Nephron progenitor cell (in vitro differentiated cells): ENCODE measurements at regions not wholly inside any gene's neighbourhood (a gene's known extent, or its start where the extent isn't known, plus 50 kb on each side); places are given as distances from the start of the nearest gene placed in this dataset.

Source experiments
- DNase-seq: peaks from one replicate; pipeline ENCODE4 v3.0.0; 2021
- H3K27ac Mint-ChIP-seq: 2 replicates; pipeline ENCODE4 v1.8.0; 2021; ENCODE audit warnings: mild to moderate bottlenecking, moderate library complexity, mixed read lengths
- H3K27me3 Mint-ChIP-seq: 2 replicates; pipeline ENCODE4 v1.8.0; 2021; ENCODE audit warnings: mild to moderate bottlenecking, low read depth, mixed read lengths; ENCODE audit not compliant: poor library complexity
- H3K36me3 Mint-ChIP-seq: 2 replicates; pipeline ENCODE4 v1.8.0; 2021; ENCODE audit warnings: low read depth, mixed read lengths
- H3K4me1 Mint-ChIP-seq: 2 replicates; pipeline ENCODE4 v1.8.0; 2021; ENCODE audit warnings: mixed read lengths
- H3K4me3 Mint-ChIP-seq: 2 replicates; pipeline ENCODE4 v1.8.0; 2021; ENCODE audit warnings: mild to moderate bottlenecking, moderate library complexity, mixed read lengths
- H3K9me3 Mint-ChIP-seq: 2 replicates; pipeline ENCODE4 v1.8.0; 2021; ENCODE audit warnings: mild to moderate bottlenecking, moderate library complexity, mixed read lengths
- TF ChIP-seq, protein P1 (sequence below): fragments of 200-600 bp; sonication (generic); IDR thresholded peaks from 2 replicates; pipeline ENCODE4 v1.5.0; 2021; ENCODE audit warnings: antibody characterized with exemption

GRCh38 chr6:26162399-26162798 lies 75.2 kb downstream of the HFE start:
- no peak for DNase-seq
- Mint-ChIP-seq H3K27ac (peak overlapping the region; percentile 46), H3K36me3 (peaks cover 21% of the 10 kb centered on the region), H3K27me3 (peaks cover 4% of the 10 kb centered on the region), H3K9me3 (no peaks in the 10 kb centered on the region), H3K4me1 (peaks cover 31% of the 10 kb centered on the region), H3K4me3 (no peak overlapping the region)
- TF ChIP-seq, protein P1, sequence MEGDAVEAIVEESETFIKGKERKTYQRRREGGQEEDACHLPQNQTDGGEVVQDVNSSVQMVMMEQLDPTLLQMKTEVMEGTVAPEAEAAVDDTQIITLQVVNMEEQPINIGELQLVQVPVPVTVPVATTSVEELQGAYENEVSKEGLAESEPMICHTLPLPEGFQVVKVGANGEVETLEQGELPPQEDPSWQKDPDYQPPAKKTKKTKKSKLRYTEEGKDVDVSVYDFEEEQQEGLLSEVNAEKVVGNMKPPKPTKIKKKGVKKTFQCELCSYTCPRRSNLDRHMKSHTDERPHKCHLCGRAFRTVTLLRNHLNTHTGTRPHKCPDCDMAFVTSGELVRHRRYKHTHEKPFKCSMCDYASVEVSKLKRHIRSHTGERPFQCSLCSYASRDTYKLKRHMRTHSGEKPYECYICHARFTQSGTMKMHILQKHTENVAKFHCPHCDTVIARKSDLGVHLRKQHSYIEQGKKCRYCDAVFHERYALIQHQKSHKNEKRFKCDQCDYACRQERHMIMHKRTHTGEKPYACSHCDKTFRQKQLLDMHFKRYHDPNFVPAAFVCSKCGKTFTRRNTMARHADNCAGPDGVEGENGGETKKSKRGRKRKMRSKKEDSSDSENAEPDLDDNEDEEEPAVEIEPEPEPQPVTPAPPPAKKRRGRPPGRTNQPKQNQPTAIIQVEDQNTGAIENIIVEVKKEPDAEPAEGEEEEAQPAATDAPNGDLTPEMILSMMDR = no peak

DNA sequence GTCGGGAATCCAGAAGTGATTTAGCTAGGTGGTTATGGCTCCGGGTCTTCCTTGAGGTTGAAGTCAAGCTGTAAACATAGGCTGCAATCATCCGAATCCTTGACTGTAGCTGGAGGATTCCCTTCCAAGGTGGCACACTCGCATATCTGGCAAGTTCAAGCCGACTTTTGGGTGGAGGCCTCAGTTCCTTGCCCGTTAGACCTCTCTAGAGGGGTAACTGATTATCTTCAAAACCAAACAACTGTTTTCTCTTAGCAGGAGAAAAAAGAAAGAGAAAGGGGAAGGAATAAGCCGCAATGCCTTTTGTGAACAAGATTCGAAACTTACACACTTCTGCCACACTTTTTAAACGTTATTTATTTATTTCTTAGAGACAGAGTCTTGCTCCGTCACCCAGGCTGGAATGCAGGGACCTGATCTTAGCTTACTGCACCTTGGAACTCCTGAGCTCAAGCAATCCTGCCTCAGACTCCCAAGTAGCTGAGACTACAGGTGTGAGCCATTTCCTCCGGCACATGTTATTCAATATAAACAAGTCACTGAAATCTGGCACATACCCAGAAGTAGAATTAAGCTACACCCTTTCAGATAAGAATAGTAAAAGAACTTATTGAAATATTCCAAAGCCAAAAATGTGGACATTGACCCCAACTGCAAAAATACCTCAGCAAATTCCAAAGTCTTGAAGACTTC lies 76.3 kb downstream of the HFE start:
- DNase-seq = no peak
- Mint-ChIP-seq H3K4me1 (peaks cover 32% of the 10 kb centered on the region), H3K27me3 (peaks cover 4% of the 10 kb centered on the region), H3K4me3 (no peak overlapping the region), H3K36me3 (peaks cover 21% of the 10 kb centered on the region), H3K27ac (peak overlapping the region; percentile 44), H3K9me3 (no peaks in the 10 kb centered on the region)
- TF ChIP-seq, protein P1 = no peak

DNA sequence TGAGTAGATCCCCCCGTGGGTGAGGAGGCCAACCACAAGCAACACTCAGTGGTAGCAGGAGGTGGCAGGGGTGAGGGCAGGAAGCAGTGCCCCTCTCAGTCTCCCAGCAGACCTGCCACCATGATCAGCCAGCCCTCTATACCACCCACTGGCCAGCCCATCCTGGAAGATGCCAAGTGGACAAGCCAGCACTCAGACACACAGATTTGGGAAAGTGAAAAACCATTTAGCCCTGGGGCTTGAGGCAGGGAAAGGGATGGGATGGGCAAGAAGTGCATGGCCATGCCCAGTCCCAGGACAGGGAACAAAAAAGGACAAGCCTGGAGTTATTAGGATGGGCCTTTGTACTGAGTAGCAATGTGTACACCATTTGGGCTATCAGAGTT lies 76.9 kb downstream of the HFE start:
- H3K27me3 Mint-ChIP-seq = peaks cover 4% of the 10 kb centered on the region
- DNase-seq = no peak
- no peak overlapping the region for H3K4me3 Mint-ChIP-seq
- no peak overlapping the region for H3K27ac Mint-ChIP-seq
- H3K4me1 Mint-ChIP-seq = peaks cover 35% of the 10 kb centered on the region
- TF ChIP-seq, protein P1 = no peak
- peaks cover 21% of the 10 kb centered on the region for H3K36me3 Mint-ChIP-seq
- H3K9me3 Mint-ChIP-seq = no peaks in the 10 kb centered on the region

GRCh38 chr6:26165261-26165790 lies 78.1 kb downstream of the HFE start:
- Mint-ChIP-seq H3K9me3 (no peaks in the 10 kb centered on the region), H3K4me1 (peaks cover 25% of the 10 kb centered on the region), H3K4me3 (no peak overlapping the region), H3K36me3 (peaks cover 21% of the 10 kb centered on the region), H3K27me3 (no peaks in the 10 kb centered on the region), H3K27ac (no peak overlapping the region)
- no peak for DNase-seq
- TF ChIP-seq, protein P1 = no peak

DNA sequence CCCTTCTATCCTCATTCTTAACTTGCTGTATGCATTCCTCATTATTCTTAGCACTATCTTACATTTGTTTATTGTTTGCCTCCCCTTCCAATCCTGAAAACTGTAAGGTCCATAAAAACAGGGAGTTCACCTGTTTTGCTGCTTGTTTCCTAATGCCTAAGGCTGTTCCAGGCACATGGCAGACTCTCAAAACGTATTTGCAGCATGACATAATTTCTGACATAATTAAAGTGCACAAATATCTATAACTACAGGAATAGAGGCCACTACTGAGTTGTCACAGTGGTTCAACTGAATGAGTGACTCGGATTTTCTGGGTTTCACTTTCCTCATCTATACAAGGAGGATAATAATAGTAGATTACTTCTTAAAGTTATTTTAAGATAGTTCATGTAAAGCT lies 83.0 kb downstream of the HFE start:
- no peaks in the 10 kb centered on the region for H3K27me3 Mint-ChIP-seq
- peaks cover 4% of the 10 kb centered on the region for H3K36me3 Mint-ChIP-seq
- H3K27ac Mint-ChIP-seq = no peak overlapping the region
- H3K9me3 Mint-ChIP-seq = no peaks in the 10 kb centered on the region
- TF ChIP-seq, protein P1 = no peak
- peaks cover 42% of the 10 kb centered on the region for H3K4me1 Mint-ChIP-seq
- no peak for DNase-seq
- H3K4me3 Mint-ChIP-seq = no peak overlapping the region
